ENCODE measurements at regions not wholly inside any gene's neighbourhood (a gene's known extent, or its start where the extent isn't known, plus 50 kb on each side); places are given as distances from the start of the nearest gene placed in this dataset.
A peak's percentile ranks its signal among the peaks of the same experiment; 100 is the strongest.

- Histone ChIP-seq H3K27ac (no peak overlapping the region), H3K4me3 (no peak overlapping the region), H3K9me3 (no peaks in the 10 kb centered on the region), H3K4me1 (no peaks in the 10 kb centered on the region), H3K27me3 (peaks cover 0 to 2% of the 10 kb centered on the region in 2 donors), H3K36me3 (no peaks in the 10 kb centered on the region)
- intact Hi-C loops (cut with DNase I), result no loop called here
- ATAC-seq (peak; percentile 25), DNase-seq (no peak)
- TF ChIP-seq CTCF (IDR thresholded peaks at IDR 0.05), result no peak
These were observed 95.3 kb upstream of the RCN1 start for GRCh38 chr11:31995525-31996094.

DNA sequence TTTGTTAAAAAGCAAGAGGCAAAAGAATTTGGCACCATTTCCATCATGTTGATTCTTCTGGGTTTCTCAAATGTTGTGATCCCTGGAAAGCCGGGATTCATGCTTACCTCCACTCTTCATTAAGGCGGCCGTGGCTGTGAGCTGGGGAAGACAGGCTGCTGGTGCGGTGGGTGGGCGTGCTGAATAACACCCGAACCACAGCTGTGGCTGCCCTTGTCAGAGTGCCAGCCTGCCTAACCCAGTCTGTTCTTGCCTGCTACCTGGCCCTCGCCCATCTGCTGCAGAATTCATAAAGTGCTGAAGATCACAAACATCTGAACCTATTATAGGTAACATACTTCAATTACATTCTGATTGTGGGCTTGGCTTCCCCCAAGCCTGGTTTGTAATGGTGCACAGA lies 95.8 kb upstream of the RCN1 start:
- Histone ChIP-seq H3K27me3 (peaks cover 0 to 5% of the 10 kb centered on the region in 2 donors), H3K4me1 (no peaks in the 10 kb centered on the region), H3K9me3 (no peaks in the 10 kb centered on the region), H3K4me3 (no peak overlapping the region), H3K36me3 (no peaks in the 10 kb centered on the region), H3K27ac (no peak overlapping the region)
- no peak for TF ChIP-seq CTCF (IDR thresholded peaks at IDR 0.05)
- intact Hi-C loops (cut with DNase I), result no loop called here
- ATAC-seq (no peak), DNase-seq (peak in 1 of 4 donors; percentile 74)

DNA sequence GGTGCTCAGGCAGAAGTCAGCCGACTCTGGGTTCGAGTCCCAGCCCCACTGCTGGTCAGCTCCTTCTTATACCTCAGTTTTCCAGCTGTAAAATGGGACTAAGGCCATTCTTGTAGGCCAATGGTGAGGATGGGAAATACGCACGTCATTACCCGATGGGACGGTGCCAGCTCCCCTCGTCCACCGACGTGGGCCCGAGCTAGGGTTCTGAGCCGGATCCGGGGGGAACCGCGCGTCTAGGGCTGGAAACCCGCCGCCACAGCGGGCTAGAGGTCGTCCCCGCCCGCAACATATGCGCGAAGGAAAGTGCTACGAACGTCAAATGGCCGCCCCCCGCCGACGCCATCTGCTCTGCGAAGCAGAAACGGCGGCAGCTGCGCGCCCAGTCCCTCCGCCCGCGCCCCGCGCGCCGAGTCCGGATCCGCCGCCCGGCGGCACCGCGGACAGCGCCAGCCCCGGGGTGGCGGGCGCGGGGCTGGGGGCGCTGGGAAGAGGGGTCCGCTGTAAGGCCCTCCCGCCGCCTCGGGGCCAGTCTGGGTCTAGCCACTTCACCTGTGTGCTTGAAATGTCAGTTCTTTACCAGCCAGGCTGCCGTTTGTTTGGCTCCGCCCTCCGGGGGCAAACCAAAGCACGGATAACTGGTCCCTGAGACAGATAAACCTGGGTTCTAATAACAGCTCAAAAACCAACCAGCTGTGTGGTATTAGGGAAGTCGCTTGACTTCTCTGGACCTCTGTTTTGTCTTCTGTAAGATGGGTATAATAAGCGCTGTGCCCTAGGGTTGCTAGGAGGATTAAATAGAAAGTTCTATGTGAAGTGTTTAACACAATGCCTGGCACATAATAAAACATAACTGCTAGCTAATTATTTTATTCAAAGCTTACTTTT lies 103.5 kb upstream of the RCN1 start:
- H3K27me3 ChIP-seq, result peaks cover 18 to 57% of the 10 kb centered on the region in 2 donors
- intact Hi-C loops (cut with DNase I), result no loop called here
- H3K9me3 ChIP-seq, result no peaks in the 10 kb centered on the region
- DNase-seq (peak in 2 of 4 donors; percentile 17 to 70), ATAC-seq (no peak)
- H3K4me3 ChIP-seq, result no peak overlapping the region
- TF ChIP-seq CTCF (IDR thresholded peaks at IDR 0.05), result no peak
- H3K36me3 ChIP-seq, result no peaks in the 10 kb centered on the region
- peaks cover 0 to 4% of the 10 kb centered on the region in 2 donors for H3K4me1 ChIP-seq
- H3K27ac ChIP-seq, result no peak overlapping the region

GRCh38 chr11:31986201-31986889 lies 104.5 kb upstream of the RCN1 start:
- no peaks in the 10 kb centered on the region for H3K36me3 ChIP-seq
- intact Hi-C loops (cut with DNase I), result no loop called here
- TF ChIP-seq CTCF (IDR thresholded peaks at IDR 0.05), result no peak
- H3K27ac ChIP-seq, result no peak overlapping the region
- no peaks in the 10 kb centered on the region for H3K9me3 ChIP-seq
- H3K4me1 ChIP-seq, result peaks cover 0 to 4% of the 10 kb centered on the region in 2 donors
- DNase-seq, result no peak
- peaks cover 18 to 57% of the 10 kb centered on the region in 2 donors for H3K27me3 ChIP-seq
- ATAC-seq, result no peak
- H3K4me3 ChIP-seq, result no peak overlapping the region

DNA sequence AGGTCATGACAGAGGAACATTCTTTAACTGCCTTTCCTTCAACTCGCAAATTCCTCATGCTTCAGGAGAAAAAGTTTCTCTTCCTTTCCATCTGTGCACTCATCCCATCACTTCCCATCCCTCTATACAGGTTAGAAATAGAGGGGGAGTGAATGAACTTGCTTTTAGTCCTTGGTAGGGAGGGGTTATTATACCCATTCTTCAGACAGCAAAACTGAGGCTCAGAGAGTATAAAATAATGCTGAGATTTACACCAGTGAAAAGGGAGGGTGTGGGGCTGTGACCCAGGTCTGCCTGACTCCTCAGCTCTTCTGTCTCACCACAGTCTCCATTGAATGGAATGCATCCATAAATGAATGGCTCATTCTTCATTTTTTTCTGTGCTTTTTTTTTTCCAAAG lies 109.4 kb upstream of the RCN1 start:
- Histone ChIP-seq H3K27me3 (peaks cover 3 to 36% of the 10 kb centered on the region in 2 donors), H3K4me3 (no peak overlapping the region), H3K36me3 (no peaks in the 10 kb centered on the region), H3K9me3 (no peaks in the 10 kb centered on the region), H3K4me1 (no peaks in the 10 kb centered on the region), H3K27ac (no peak overlapping the region)
- intact Hi-C loops (cut with DNase I), result no loop called here
- ATAC-seq, result no peak
- TF ChIP-seq CTCF (IDR thresholded peaks at IDR 0.05), result no peak
- no peak for DNase-seq
